ENCODE measurements at regions not wholly inside any gene's neighbourhood (a gene's known extent, or its start where the extent isn't known, plus 50 kb on each side); places are given as distances from the start of the nearest gene placed in this dataset.

- TF ChIP-seq ZNF384 (IDR thresholded peaks at IDR 0.05; ENCODE audit: borderline replicate concordance, low read depth, low read length) (no peak), PAX5 (IDR thresholded peaks at IDR 0.05; ENCODE audit: borderline replicate concordance, low read depth, low read length) (no peak), YY1 (IDR thresholded peaks at IDR 0.05; ENCODE audit: low read depth, low read length) (no peak), SREBF2 (IDR thresholded peaks at IDR 0.05; ENCODE audit: low read length) (no peak)
- FAIRE-seq (no peak), ATAC-seq (no peak), DNase-seq (ENCODE audit: low read depth, low spot score) (no peak)
- WGBS (ENCODE audit: insufficient coverage, insufficient replicate concordance, low lambda C conversion rate, missing lambda C conversion rate) = 0% methylated on average over 1 of the region's 1 CpG
- H3K79me2 ChIP-seq (ENCODE audit: control insufficient read depth, insufficient read depth, low read length) = no peaks in the 10 kb centered on the region
- BruUV-seq (replicated peaks) = no TSS peak
- POLR2A ChIA-PET = no interaction called here
- intact Hi-C loops (cut with micrococcal nuclease; ENCODE audit: unreplicated experiment) (no loop called here), in situ Hi-C loops (cut with MboI) (no loop called here)
- H3K4me2 ChIP-seq (ENCODE audit: control insufficient read depth, insufficient read depth) = no peak overlapping the region
- no peak overlapping the region for H3K4me3 ChIP-seq
- no peak overlapping the region for H3K27ac ChIP-seq (ENCODE audit: control insufficient read depth, insufficient read depth)
- CTCF ChIA-PET = no interaction called here
- H2AFZ ChIP-seq (ENCODE audit: control insufficient read depth, low read depth, low read length) = no peak overlapping the region
- H3K9ac ChIP-seq (ENCODE audit: control insufficient read depth, insufficient read depth, low read length) = no peak overlapping the region
- H3K4me1 ChIP-seq (ENCODE audit: control insufficient read depth, insufficient read depth, low read length) = no peaks in the 10 kb centered on the region
- no peaks in the 10 kb centered on the region for H4K20me1 ChIP-seq (ENCODE audit: control insufficient read depth, insufficient read depth)
- H3K36me3 ChIP-seq (ENCODE audit: control insufficient read depth in 2 of 2, insufficient read depth in 2 of 2, low read length in 1 of 2) = no peaks in the 10 kb centered on the region
- RAD21 ChIA-PET (ENCODE audit: unreplicated experiment) = no interaction called here
- H3K27me3 ChIP-seq (replicated peaks in 1 of 2; ENCODE audit: control insufficient read depth in 2 of 2, insufficient read depth in 2 of 2, low read length in 1 of 2) = no peaks in the 10 kb centered on the region
- no peaks in the 10 kb centered on the region for H3K9me3 ChIP-seq (replicated peaks; ENCODE audit: control insufficient read depth, insufficient read depth, low read length)
- SMC1A ChIA-PET (ENCODE audit: uncharacterized antibody, unreplicated experiment) = no interaction called here
These were observed 667.9 kb upstream of the SGO1 start for GRCh38 chr3:20853890-20854289.

- H3K27ac ChIP-seq (ENCODE audit: control insufficient read depth, insufficient read depth) = no peak overlapping the region
- no peak for DNase-seq (ENCODE audit: low read depth, low spot score)
- no peak overlapping the region for H3K9ac ChIP-seq (ENCODE audit: control insufficient read depth, insufficient read depth, low read length)
- H3K4me1 ChIP-seq (ENCODE audit: control insufficient read depth, insufficient read depth, low read length) = no peaks in the 10 kb centered on the region
- TF ChIP-seq TBL1XR1 (IDR thresholded peaks at IDR 0.05; ENCODE audit: low read depth, low read length) (no peak), ATF7 (IDR thresholded peaks at IDR 0.05; ENCODE audit: low read depth) (no peak)
- no peak overlapping the region for H2AFZ ChIP-seq (ENCODE audit: control insufficient read depth, low read depth, low read length)
- CTCF ChIA-PET = no interaction called here
- intact Hi-C loops (cut with micrococcal nuclease; ENCODE audit: unreplicated experiment) (no loop called here), in situ Hi-C loops (cut with MboI) (no loop called here)
- WGBS (ENCODE audit: insufficient coverage, insufficient replicate concordance, low lambda C conversion rate, missing lambda C conversion rate) = 36% methylated on average over 2 of the region's 2 CpGs
- H3K9me3 ChIP-seq (replicated peaks; ENCODE audit: control insufficient read depth, insufficient read depth, low read length) = no peaks in the 10 kb centered on the region
- H3K79me2 ChIP-seq (ENCODE audit: control insufficient read depth, insufficient read depth, low read length) = no peaks in the 10 kb centered on the region
- RAD21 ChIA-PET (ENCODE audit: unreplicated experiment) = no interaction called here
- ATAC-seq = no peak
- SMC1A ChIA-PET (ENCODE audit: uncharacterized antibody, unreplicated experiment) = no interaction called here
- no peaks in the 10 kb centered on the region for H3K36me3 ChIP-seq (ENCODE audit: control insufficient read depth in 2 of 2, insufficient read depth in 2 of 2, low read length in 1 of 2)
- POLR2A ChIA-PET = no interaction called here
- no peak overlapping the region for H3K4me3 ChIP-seq
- no TSS peak for BruUV-seq (replicated peaks)
- H3K4me2 ChIP-seq (ENCODE audit: control insufficient read depth, insufficient read depth) = no peak overlapping the region
- H3K27me3 ChIP-seq (replicated peaks in 1 of 2; ENCODE audit: control insufficient read depth in 2 of 2, insufficient read depth in 2 of 2, low read length in 1 of 2) = no peaks in the 10 kb centered on the region
- FAIRE-seq = no peak
- no peaks in the 10 kb centered on the region for H4K20me1 ChIP-seq (ENCODE audit: control insufficient read depth, insufficient read depth)
These were observed 666.7 kb upstream of the SGO1 start for GRCh38 chr3:20852712-20853111.
